ENCODE measurements at regions not wholly inside any gene's neighbourhood (a gene's known extent, or its start where the extent isn't known, plus 50 kb on each side); places are given as distances from the start of the nearest gene placed in this dataset.

DNA sequence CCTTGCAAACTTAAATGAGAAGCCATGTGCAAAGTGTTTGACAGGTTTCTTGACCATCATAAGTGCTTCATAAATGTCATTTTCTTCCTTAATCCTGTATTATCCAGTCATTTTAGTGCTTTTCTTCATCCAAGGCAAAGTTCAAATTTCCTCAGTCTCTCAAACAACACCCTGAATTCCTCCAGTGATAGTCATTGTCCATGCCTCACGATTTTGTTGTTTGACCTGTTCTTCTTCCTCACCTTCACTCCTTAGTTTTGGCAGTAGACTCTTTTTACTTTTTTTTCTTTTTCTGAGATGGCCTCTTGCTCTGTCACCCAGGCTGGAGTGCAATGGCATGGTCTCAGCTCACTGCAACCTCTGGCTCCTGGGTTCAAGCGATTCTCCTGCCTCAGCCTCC lies 1257.3 kb downstream of the FAM181B start:
- Histone ChIP-seq H3K9me3 (ENCODE audit: control insufficient read depth in 1 of 2, low read length in 2 of 2) (no peaks in the 10 kb centered on the region), H3K27ac (ENCODE audit: low read length) (no peak overlapping the region), H3K27me3 (ENCODE audit: low read depth, low read length) (no peaks in the 10 kb centered on the region), H3K4me1 (ENCODE audit: control insufficient read depth in 1 of 2, insufficient read depth in 2 of 2, low read length in 2 of 2) (no peaks in the 10 kb centered on the region), H3K36me3 (ENCODE audit: control insufficient read depth in 1 of 2, insufficient read depth in 2 of 2, low read length in 2 of 2) (no peaks in the 10 kb centered on the region), H3K4me3 (ENCODE audit: low read depth in 1 of 2, low read length in 2 of 2) (no peak overlapping the region)

- H3K27me3 ChIP-seq (ENCODE audit: low read depth, low read length), result no peaks in the 10 kb centered on the region
- no peak overlapping the region for H3K27ac ChIP-seq (ENCODE audit: low read length)
- H3K4me3 ChIP-seq (ENCODE audit: low read depth in 1 of 2, low read length in 2 of 2), result no peak overlapping the region
- H3K9me3 ChIP-seq (ENCODE audit: control insufficient read depth in 1 of 2, low read length in 2 of 2), result no peaks in the 10 kb centered on the region
- H3K36me3 ChIP-seq (ENCODE audit: control insufficient read depth in 1 of 2, insufficient read depth in 2 of 2, low read length in 2 of 2), result no peaks in the 10 kb centered on the region
- H3K4me1 ChIP-seq (ENCODE audit: control insufficient read depth in 1 of 2, insufficient read depth in 2 of 2, low read length in 2 of 2), result no peaks in the 10 kb centered on the region
Measured at GRCh38 chr11:81472646-81473045, 1261.0 kb downstream of the FAM181B start.

GRCh38 chr11:81470446-81470845 lies 1263.2 kb downstream of the FAM181B start:
- no peak overlapping the region for H3K4me3 ChIP-seq (ENCODE audit: low read depth in 1 of 2, low read length in 2 of 2)
- H3K27me3 ChIP-seq (ENCODE audit: low read depth, low read length), result no peaks in the 10 kb centered on the region
- H3K4me1 ChIP-seq (ENCODE audit: control insufficient read depth in 1 of 2, insufficient read depth in 2 of 2, low read length in 2 of 2), result no peaks in the 10 kb centered on the region
- H3K36me3 ChIP-seq (ENCODE audit: control insufficient read depth in 1 of 2, insufficient read depth in 2 of 2, low read length in 2 of 2), result no peaks in the 10 kb centered on the region
- no peaks in the 10 kb centered on the region for H3K9me3 ChIP-seq (ENCODE audit: control insufficient read depth in 1 of 2, low read length in 2 of 2)
- H3K27ac ChIP-seq (ENCODE audit: low read length), result no peak overlapping the region

- Histone ChIP-seq H3K4me3 (ENCODE audit: low read depth in 1 of 2, low read length in 2 of 2) (no peak overlapping the region), H3K9me3 (ENCODE audit: control insufficient read depth in 1 of 2, low read length in 2 of 2) (no peaks in the 10 kb centered on the region), H3K27me3 (ENCODE audit: low read depth, low read length) (no peaks in the 10 kb centered on the region), H3K27ac (ENCODE audit: low read length) (no peak overlapping the region), H3K36me3 (ENCODE audit: control insufficient read depth in 1 of 2, insufficient read depth in 2 of 2, low read length in 2 of 2) (no peaks in the 10 kb centered on the region), H3K4me1 (ENCODE audit: control insufficient read depth in 1 of 2, insufficient read depth in 2 of 2, low read length in 2 of 2) (no peaks in the 10 kb centered on the region)
Measured at GRCh38 chr11:81459766-81460306, 1273.8 kb downstream of the FAM181B start.

- Histone ChIP-seq H3K9me3 (ENCODE audit: control insufficient read depth in 1 of 2, low read length in 2 of 2) (no peaks in the 10 kb centered on the region), H3K27ac (ENCODE audit: low read length) (no peak overlapping the region), H3K36me3 (ENCODE audit: control insufficient read depth in 1 of 2, insufficient read depth in 2 of 2, low read length in 2 of 2) (no peaks in the 10 kb centered on the region), H3K4me3 (ENCODE audit: low read depth in 1 of 2, low read length in 2 of 2) (no peak overlapping the region), H3K27me3 (ENCODE audit: low read depth, low read length) (no peaks in the 10 kb centered on the region), H3K4me1 (ENCODE audit: control insufficient read depth in 1 of 2, insufficient read depth in 2 of 2, low read length in 2 of 2) (no peaks in the 10 kb centered on the region)
Measured at GRCh38 chr11:81449588-81450156, 1284.0 kb downstream of the FAM181B start.

DNA sequence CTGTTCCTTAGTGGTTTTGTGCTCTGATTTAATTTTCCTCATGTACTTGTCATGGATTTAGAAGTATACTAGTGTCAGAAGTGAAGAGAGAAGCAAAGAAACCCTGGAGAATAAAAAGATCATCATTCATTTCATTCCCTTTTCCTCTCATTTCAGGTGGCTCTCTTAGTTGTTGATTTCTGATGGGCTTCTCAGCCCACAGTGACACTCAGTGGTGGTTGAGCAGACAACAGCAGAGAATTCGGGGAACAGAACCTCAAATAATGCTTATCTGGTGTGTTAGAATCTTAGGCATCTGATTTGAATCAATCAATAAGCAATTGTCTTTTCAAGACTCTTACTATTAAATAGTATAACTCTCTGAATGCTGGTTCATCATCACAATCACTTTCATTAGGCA lies 1289.4 kb downstream of the FAM181B start:
- H3K4me3 ChIP-seq (ENCODE audit: low read depth in 1 of 2, low read length in 2 of 2), result no peak overlapping the region
- H3K27ac ChIP-seq (ENCODE audit: low read length), result no peak overlapping the region
- H3K36me3 ChIP-seq (ENCODE audit: control insufficient read depth in 1 of 2, insufficient read depth in 2 of 2, low read length in 2 of 2), result no peaks in the 10 kb centered on the region
- H3K27me3 ChIP-seq (ENCODE audit: low read depth, low read length), result no peaks in the 10 kb centered on the region
- no peaks in the 10 kb centered on the region for H3K4me1 ChIP-seq (ENCODE audit: control insufficient read depth in 1 of 2, insufficient read depth in 2 of 2, low read length in 2 of 2)
- no peaks in the 10 kb centered on the region for H3K9me3 ChIP-seq (ENCODE audit: control insufficient read depth in 1 of 2, low read length in 2 of 2)

DNA sequence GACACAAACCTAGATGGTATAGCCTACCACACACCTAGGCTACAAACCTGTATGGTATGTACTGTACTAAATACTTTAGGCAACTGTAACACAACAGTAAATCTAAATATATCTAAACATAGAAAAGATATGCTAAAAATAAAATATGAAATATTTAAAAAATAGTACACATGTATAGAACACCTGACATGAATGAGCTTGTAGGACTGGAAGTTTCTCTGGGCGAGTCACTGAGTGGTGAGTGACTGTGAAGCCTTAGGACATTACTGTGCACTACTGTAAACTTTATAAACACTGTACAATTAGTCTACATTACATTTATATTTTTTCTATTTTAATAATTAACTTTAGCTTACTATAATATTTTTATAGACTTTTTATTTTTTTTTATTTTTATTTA lies 1301.3 kb downstream of the FAM181B start:
- Histone ChIP-seq H3K4me3 (ENCODE audit: low read depth in 1 of 2, low read length in 2 of 2) (no peak overlapping the region), H3K36me3 (ENCODE audit: control insufficient read depth in 1 of 2, insufficient read depth in 2 of 2, low read length in 2 of 2) (no peaks in the 10 kb centered on the region), H3K27me3 (ENCODE audit: low read depth, low read length) (no peaks in the 10 kb centered on the region), H3K9me3 (ENCODE audit: control insufficient read depth in 1 of 2, low read length in 2 of 2) (no peaks in the 10 kb centered on the region), H3K4me1 (ENCODE audit: control insufficient read depth in 1 of 2, insufficient read depth in 2 of 2, low read length in 2 of 2) (no peaks in the 10 kb centered on the region), H3K27ac (ENCODE audit: low read length) (no peak overlapping the region)

DNA sequence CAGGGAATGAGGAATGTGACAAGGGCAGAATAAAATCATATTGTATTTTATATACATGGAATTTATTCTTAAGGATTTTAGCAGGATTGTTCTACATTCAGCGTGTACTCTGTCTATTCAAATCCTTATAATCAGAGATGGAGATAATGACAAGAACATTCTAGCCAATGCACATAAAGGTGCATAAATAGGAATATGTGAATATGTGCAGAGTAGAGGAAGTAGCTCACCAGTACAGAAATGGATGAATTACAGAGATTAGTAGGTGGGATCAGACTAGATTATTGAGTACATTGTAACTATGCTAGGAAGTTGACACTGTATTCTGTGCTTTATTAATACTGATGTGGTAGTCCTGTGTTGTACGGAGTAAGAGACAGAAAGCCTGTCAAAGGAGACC lies 1308.8 kb downstream of the FAM181B start:
- no peaks in the 10 kb centered on the region for H3K9me3 ChIP-seq (ENCODE audit: control insufficient read depth in 1 of 2, low read length in 2 of 2)
- H3K27me3 ChIP-seq (ENCODE audit: low read depth, low read length), result no peaks in the 10 kb centered on the region
- H3K4me3 ChIP-seq (ENCODE audit: low read depth in 1 of 2, low read length in 2 of 2), result no peak overlapping the region
- no peaks in the 10 kb centered on the region for H3K36me3 ChIP-seq (ENCODE audit: control insufficient read depth in 1 of 2, insufficient read depth in 2 of 2, low read length in 2 of 2)
- H3K4me1 ChIP-seq (ENCODE audit: control insufficient read depth in 1 of 2, insufficient read depth in 2 of 2, low read length in 2 of 2), result no peaks in the 10 kb centered on the region
- H3K27ac ChIP-seq (ENCODE audit: low read length), result no peak overlapping the region

DNA sequence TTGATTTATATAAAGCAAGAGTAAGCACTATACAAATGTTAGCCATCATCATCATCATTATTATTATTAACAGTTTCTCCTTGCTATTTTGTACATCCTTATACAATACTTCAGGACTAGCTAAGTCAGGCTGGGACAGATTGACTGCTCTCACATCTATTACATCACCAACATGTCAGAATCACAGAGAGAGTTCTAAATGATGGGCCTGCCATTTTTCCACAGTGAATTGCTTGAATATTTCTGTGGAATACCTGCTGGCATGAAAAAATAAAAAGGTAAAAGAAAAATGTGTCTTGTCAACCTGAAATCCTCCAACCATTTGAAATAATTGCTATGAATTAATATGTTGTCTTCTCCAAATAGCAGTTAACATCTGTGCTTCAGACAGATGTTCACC lies 1311.3 kb downstream of the FAM181B start:
- Histone ChIP-seq H3K36me3 (ENCODE audit: control insufficient read depth in 1 of 2, insufficient read depth in 2 of 2, low read length in 2 of 2) (no peaks in the 10 kb centered on the region), H3K4me1 (ENCODE audit: control insufficient read depth in 1 of 2, insufficient read depth in 2 of 2, low read length in 2 of 2) (no peaks in the 10 kb centered on the region), H3K27ac (ENCODE audit: low read length) (no peak overlapping the region)

GRCh38 chr11:81421251-81421860 lies 1312.3 kb downstream of the FAM181B start:
- Histone ChIP-seq H3K27ac (ENCODE audit: low read length) (no peak overlapping the region), H3K4me1 (ENCODE audit: control insufficient read depth in 1 of 2, insufficient read depth in 2 of 2, low read length in 2 of 2) (no peaks in the 10 kb centered on the region), H3K36me3 (ENCODE audit: control insufficient read depth in 1 of 2, insufficient read depth in 2 of 2, low read length in 2 of 2) (no peaks in the 10 kb centered on the region), H3K4me3 (ENCODE audit: low read depth in 1 of 2, low read length in 2 of 2) (no peak overlapping the region), H3K9me3 (ENCODE audit: control insufficient read depth in 1 of 2, low read length in 2 of 2) (no peaks in the 10 kb centered on the region), H3K27me3 (ENCODE audit: low read depth, low read length) (no peaks in the 10 kb centered on the region)

More for the DNA sequence above, 1311.3 kb downstream of the FAM181B start:
- no peaks in the 10 kb centered on the region for H3K27me3 ChIP-seq (ENCODE audit: low read depth, low read length)
- H3K9me3 ChIP-seq (ENCODE audit: control insufficient read depth in 1 of 2, low read length in 2 of 2), result no peaks in the 10 kb centered on the region
- no peak overlapping the region for H3K4me3 ChIP-seq (ENCODE audit: low read depth in 1 of 2, low read length in 2 of 2)

DNA sequence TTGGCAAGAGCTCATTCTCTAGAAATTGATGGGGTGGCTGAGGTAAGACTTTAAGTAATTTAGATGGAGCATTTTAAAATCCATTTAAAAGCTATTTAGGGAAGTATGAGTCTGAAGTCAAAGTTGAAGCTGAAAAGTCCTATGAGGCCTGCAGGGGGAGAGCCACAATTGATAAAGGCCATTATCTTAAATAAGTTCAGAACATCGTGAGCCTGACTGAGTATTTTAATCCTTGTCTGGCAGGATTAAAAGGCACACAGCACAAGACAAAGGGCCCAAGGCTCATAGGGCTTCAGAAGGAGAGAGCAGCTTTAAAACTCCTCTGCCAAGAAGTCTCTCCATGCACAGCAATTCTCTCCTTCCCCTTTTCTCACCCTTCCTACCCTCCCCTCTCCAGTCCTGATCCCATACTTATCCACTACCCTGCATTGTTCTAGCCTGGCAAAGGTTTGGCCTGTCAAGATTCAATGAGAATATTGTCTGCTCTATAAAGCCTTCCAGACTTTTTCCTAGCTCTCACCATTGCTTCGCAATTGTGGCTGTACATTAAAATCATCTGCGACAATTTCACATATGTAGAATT lies 1312.9 kb downstream of the FAM181B start:
- H3K27ac ChIP-seq (ENCODE audit: low read length), result no peak overlapping the region
- H3K27me3 ChIP-seq (ENCODE audit: low read depth, low read length), result no peaks in the 10 kb centered on the region
- H3K36me3 ChIP-seq (ENCODE audit: control insufficient read depth in 1 of 2, insufficient read depth in 2 of 2, low read length in 2 of 2), result no peaks in the 10 kb centered on the region
- H3K9me3 ChIP-seq (ENCODE audit: control insufficient read depth in 1 of 2, low read length in 2 of 2), result no peaks in the 10 kb centered on the region
- no peak overlapping the region for H3K4me3 ChIP-seq (ENCODE audit: low read depth in 1 of 2, low read length in 2 of 2)
- no peaks in the 10 kb centered on the region for H3K4me1 ChIP-seq (ENCODE audit: control insufficient read depth in 1 of 2, insufficient read depth in 2 of 2, low read length in 2 of 2)

Data from muscle layer of duodenum (tissue), 2 donors.